Fibroblast of lung (primary cell): ENCODE measurements at regions not wholly inside any gene's neighbourhood (a gene's known extent, or its start where the extent isn't known, plus 50 kb on each side); places are given as distances from the start of the nearest gene placed in this dataset.

ENCODE experiments used
- CTCF ChIP-seq, 2 donors: IDR thresholded peaks in 1 of 2; conservative IDR thresholded peaks in 1 of 2; 1 replicate in 1 of 2; 2 replicates in 1 of 2; pipeline ENCODE4 v1.5.1; 2011 to 2012; ENCODE audit warnings: low read length in 2 of 2, control low read depth in 1 of 2, inconsistent platforms in 1 of 2, low read depth in 1 of 2, mild to moderate bottlenecking in 1 of 2
- EZH2 ChIP-seq: IDR thresholded peaks from 2 replicates; pipeline ENCODE4 v1.5.1; 2012; ENCODE audit warnings: low read length, control low read depth, mild to moderate bottlenecking; ENCODE audit errors: missing control alignments

DNA sequence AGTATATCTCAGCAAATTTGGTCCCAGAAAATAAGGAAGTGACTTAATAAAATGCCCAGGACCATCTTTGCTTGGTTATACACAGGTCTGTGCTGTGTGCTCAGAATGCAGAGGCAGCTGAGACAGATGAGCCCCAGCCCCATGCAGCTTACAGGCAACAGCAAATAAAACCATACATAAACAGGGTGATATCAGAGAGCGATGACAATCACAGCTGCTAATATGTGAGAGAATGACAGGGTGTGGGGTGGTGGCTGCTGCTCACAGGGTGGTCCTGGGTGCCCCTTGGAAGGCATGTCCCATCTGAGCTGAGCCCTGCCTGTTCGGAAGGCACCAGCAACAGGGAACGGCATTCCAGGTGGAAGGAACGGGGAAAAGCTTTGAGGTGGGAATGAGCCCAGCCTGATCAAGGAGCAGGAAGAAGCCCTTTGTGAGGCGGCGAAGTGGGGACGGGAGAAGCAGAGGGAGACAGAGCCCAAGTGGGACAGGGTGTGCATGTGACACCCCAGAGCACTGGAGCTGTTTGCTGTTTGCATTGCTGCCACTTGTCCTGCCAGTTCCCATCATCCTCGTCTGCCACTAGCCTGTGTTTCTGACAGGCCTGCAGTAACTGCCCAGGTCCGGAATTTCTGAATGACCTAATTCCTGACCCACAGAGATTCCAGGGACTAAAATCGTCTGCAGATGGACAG is 150.5 kb downstream of the KATNIP start:
- TF ChIP-seq CTCF (conservative IDR thresholded peaks at IDR 0.05 in 1 of 2, IDR thresholded peaks at IDR 0.05 in 1 of 2; ENCODE audit: low read depth in 1 of 2, low read length in 2 of 2) = no peak
- TF ChIP-seq EZH2 = no peak
